GM20000 (cell line): ENCODE measurements at regions not wholly inside any gene's neighbourhood (a gene's known extent, or its start where the extent isn't known, plus 50 kb on each side); places are given as distances from the start of the nearest gene placed in this dataset.
"Not testable (repeated sequence)": the region's sequence is repeated elsewhere in the genome, so short reads cannot be mapped to it uniquely, and the experiment has no call there.

Experiments
- DNase-seq: peaks from one replicate; pipeline ENCODE4 v3.0.0; 2012; ENCODE audit warnings: low spot score
- TF ChIP-seq, protein P1 (sequence below): IDR thresholded peaks from 2 replicates; pipeline ENCODE4 v1.5.1; 2012; ENCODE audit warnings: mild to moderate bottlenecking, control low read depth; ENCODE audit errors: extremely low read depth, missing control alignments

DNA sequence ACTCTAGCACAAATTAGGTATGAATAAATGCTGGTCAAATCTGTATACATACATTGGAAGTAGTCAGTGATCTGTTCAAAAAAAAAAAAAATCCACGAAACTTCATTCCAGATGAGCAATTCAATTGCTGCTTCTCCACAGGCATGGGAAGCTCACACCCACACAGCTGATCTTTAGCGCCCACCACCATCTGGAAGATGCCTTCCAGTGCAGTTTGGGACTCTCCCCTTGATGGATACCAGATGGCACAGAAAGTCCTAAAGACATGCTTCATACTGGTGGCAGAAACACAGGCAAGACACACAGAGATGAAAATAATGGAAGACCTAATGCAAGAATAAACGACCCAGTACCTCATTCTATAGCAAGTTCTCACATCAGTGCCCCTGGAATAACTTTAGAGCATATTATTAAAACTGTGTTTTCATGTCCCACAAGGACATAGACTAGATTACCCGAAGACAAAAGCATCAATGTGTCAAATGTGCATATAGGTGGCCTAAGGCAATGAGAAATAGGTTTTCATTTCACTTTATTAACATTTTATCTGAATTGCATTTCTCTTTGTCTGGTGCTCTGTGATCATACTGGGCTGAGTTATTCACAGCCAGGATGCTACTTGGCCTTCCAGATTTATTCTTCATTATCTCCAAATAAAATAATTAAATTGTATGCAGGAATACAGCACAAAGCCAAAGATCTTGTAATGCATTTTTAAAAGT lies 135.4 kb upstream of the TAS2R1 start:
- TF ChIP-seq, protein P1, sequence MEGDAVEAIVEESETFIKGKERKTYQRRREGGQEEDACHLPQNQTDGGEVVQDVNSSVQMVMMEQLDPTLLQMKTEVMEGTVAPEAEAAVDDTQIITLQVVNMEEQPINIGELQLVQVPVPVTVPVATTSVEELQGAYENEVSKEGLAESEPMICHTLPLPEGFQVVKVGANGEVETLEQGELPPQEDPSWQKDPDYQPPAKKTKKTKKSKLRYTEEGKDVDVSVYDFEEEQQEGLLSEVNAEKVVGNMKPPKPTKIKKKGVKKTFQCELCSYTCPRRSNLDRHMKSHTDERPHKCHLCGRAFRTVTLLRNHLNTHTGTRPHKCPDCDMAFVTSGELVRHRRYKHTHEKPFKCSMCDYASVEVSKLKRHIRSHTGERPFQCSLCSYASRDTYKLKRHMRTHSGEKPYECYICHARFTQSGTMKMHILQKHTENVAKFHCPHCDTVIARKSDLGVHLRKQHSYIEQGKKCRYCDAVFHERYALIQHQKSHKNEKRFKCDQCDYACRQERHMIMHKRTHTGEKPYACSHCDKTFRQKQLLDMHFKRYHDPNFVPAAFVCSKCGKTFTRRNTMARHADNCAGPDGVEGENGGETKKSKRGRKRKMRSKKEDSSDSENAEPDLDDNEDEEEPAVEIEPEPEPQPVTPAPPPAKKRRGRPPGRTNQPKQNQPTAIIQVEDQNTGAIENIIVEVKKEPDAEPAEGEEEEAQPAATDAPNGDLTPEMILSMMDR, result no peak
- no peak for DNase-seq

DNA sequence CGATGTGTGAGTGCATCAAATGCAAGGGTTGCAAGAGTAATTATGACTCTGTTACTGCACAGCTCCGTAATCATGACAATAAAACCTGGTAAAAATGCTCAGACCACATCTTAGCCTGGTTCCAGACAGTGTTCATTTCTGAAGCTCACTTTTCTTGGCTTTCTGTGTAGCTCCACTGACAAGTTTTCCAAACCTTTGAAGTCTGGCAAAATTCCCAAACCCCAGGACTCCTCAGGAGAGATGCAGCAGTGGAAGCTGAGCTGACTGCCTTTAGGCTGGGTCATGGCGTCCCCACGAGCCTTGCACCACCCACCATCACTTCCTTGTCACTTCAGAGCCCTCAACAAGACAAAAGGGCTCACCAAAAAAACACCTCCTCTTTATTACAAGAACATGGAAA lies 131.6 kb upstream of the TAS2R1 start:
- no peak for DNase-seq
- TF ChIP-seq, protein P1, result no peak

DNA sequence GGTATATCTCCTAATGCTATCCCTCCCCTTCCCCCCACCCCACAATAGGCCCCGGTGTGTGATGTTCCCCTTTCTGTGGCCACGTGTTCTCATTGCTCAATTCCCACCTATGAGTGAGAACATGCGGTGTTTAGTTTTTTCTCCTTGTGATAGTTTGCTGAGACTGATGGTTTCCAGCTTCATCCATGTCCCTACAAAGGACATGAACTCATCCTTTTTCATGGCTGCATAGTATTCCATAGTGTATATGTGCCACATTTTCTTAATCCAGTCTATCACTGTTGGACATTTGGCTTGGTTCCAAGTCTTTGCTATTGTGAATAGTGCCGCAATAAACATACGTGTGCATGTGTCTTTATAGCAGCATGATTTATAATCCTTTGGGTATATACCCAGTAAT lies 122.5 kb upstream of the TAS2R1 start:
- not testable (repeated sequence) for DNase-seq

DNA sequence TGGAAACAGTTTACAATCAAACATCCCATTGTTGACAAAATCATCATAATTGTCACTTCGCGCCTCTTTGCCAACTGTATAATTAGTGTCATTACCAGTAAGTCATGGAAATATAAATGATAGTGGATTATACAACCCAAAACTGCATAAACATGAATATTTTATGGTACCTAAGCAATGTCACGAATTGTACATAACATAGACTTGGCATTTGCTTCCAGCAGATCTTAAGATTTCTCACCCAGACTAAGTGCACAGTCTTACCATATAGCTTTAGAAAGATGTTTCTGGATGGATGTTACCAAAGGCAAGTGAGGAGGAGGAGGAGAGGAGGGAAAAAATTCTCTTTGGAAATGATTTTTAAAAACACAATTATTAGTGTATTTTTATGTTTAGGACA lies 113.4 kb upstream of the TAS2R1 start:
- DNase-seq, result no peak
- TF ChIP-seq, protein P1, result no peak

DNA sequence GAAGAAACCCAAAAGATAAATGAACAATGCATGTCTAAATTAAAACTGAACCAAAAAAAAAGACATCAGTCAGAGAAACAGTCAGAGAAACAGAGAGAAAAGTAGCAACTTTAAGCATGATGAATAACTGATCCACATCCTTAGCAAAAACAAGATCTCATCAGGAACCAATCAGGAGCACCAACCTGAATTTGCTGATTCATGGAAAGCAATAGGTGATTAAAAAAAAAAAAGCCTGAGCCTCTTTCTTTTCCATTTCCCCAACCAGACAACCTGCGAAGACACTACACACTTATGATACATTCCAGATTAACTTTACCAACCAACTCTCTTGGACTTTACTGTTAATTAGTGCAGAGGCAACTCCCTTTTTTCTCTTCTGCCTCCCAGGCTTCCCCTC lies 112.7 kb upstream of the TAS2R1 start:
- no peak for DNase-seq
- TF ChIP-seq, protein P1, result no peak

DNA sequence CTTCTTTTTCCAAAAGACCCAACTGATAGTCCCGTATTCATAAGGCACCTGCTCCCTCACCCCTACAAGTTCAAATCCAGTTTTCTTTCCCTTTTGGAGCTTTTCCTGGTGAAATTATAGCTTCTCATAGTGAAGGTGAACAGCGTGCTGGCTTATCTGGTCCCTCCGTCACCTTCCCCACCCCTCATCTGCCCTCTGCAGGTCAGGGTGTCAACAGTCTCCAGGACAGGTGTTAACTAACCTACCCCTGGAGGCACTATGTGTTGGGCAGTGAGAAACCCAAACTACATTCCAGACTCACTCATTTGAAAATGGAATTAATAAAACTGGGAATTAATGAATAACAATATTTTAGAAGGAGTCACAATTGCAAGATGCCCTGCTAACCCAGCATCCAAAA lies 109.0 kb upstream of the TAS2R1 start:
- TF ChIP-seq, protein P1, result no peak
- DNase-seq, result no peak

DNA sequence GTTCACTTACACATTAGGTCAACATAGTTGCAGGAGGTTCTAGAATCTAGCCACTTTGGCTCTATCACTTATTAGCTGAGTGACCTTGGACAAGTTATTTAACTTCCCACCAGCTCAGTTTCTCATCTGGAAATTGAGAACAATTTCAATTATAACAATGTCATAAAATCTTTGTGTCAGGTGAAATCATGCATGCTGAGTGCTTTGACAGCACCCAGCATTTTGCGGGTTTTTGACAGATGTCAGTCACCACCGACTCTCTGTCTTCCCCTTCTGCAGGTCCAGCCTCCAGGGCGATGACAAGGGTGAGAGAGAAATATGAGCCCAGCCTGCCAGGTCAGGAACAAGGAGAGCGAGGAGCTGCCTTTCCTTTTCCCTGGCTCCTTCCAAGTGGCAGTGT lies 107.1 kb upstream of the TAS2R1 start:
- no peak for DNase-seq
- TF ChIP-seq, protein P1, result no peak

DNA sequence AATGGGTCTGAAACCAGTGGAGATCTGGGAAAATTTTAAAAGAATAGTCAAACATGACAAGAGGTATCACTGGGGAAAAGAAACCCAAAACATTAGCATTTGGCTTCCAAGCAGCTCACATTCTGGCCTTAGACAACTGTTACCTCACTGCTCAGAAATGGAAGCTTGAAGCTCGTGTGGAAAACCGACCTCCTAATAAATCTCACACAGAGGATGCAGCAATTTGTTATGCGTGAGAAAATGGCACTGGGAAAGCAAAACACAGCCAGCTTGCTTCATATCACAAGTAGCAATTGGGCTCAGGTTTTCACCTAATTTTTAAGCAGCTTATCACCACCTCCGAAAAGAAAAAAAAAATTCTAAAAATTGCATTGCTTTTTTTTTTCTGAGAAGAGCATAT lies 103.3 kb upstream of the TAS2R1 start:
- TF ChIP-seq, protein P1, result no peak
- DNase-seq, result no peak
